HepG2 (cell line): ENCODE measurements at regions not wholly inside any gene's neighbourhood (a gene's known extent, or its start where the extent isn't known, plus 50 kb on each side); places are given as distances from the start of the nearest gene placed in this dataset.

Source experiments
- ATAC-seq: fragments of 200-7000 bp; cut with Tn5 transposase; 3 replicates; pipeline ENCODE4 v1.9.1; 2020; ENCODE audit warnings: mild to moderate bottlenecking, moderate library complexity
- BruUV-seq: library from RNA; stranded (reverse); fragments of 400-500 nt; replicated peaks from 2 replicates; lab custom pipeline; 2021; lab: Mats Ljungman, UMichigan
- CTCF ChIA-PET: fragments of 300-600 bp; formaldehyde crosslinking; extraction: SDS; loops from one replicate; lab custom pipeline; 2021; ENCODE audit warnings: low total read pairs, inconsistent platforms, low intra/inter-chr PET ratio; lab: Yijun Ruan, JAX
- POLR2A ChIA-PET: fragments of 350-600 bp; sonication (Branson Sonifier 250); formaldehyde crosslinking; loops from one replicate; lab custom pipeline; 2020; ENCODE audit warnings: antibody characterized with exemption, inconsistent platforms; lab: Yijun Ruan, JAX
- DNase-seq: peaks from one replicate; pipeline ENCODE4 v3.0.0-alpha.2; 2015; ENCODE audit warnings: low spot score
- FAIRE-seq: peaks from 3 replicates; lab custom pipeline; 2011; peaks lifted over from hg19 to GRCh38; lab: Jason Lieb, UNC
- H2AFZ ChIP-seq: one replicate; pipeline ENCODE4 v1.6.1; 2011; ENCODE audit warnings: low read length, inconsistent platforms
- H3K27ac ChIP-seq: fragments of 300-600 bp; 3 replicates; pipeline ENCODE4 v1.8.0; 2011; ENCODE audit warnings: mixed run types, mild to moderate bottlenecking, mixed read lengths, low read length, inconsistent platforms; ENCODE audit not compliant: insufficient read depth; ENCODE audit errors: extremely low read length
- H3K27me3 ChIP-seq, 2 experiments: fragments of 200-600 bp in 1 of 2; 2 replicates in 1 of 2; 3 replicates in 1 of 2; pipeline versions ENCODE4 v1.6.0 to v1.8.0; 2011; ENCODE audit warnings: low read length in 2 of 2, mild to moderate bottlenecking in 2 of 2, moderate library complexity in 2 of 2, inconsistent platforms in 1 of 2; ENCODE audit not compliant: insufficient read depth in 2 of 2, control insufficient read depth in 1 of 2
- H3K36me3 ChIP-seq, 2 experiments: fragments of 200-600 bp in 1 of 2; replicated peaks in 1 of 2; 2 replicates in 1 of 2; 3 replicates in 1 of 2; pipeline versions ENCODE4 v1.5.1 to v1.8.0; 2011; ENCODE audit warnings: low read length in 2 of 2, inconsistent platforms in 1 of 2; ENCODE audit not compliant: insufficient read depth in 2 of 2, control insufficient read depth in 1 of 2
- H3K4me1 ChIP-seq: 2 replicates; pipeline ENCODE4 v1.5.1; 2012; ENCODE audit warnings: low read length, inconsistent platforms; ENCODE audit not compliant: insufficient read depth
- H3K4me2 ChIP-seq: 2 replicates; pipeline ENCODE4 v1.6.0; 2011; ENCODE audit warnings: low read depth, low read length, inconsistent platforms
- H3K4me3 ChIP-seq, 3 experiments: fragments of 200-600 bp in 1 of 3; sonication (generic), shearing (Covaris generic) in 1 of 3; replicated peaks in 1 of 3; 2 replicates each; pipeline ENCODE4 v1.5.1; 2011 to 2016; ENCODE audit warnings: low read length in 3 of 3, inconsistent platforms in 2 of 3, low read depth in 2 of 3, mild to moderate bottlenecking in 2 of 3, control low read depth in 1 of 3, mixed read lengths in 1 of 3; ENCODE audit not compliant: insufficient read depth in 1 of 3
- H3K79me2 ChIP-seq: one replicate; pipeline ENCODE4 v1.6.1; 2011; ENCODE audit warnings: low read length, inconsistent platforms; ENCODE audit not compliant: insufficient read depth
- H3K9ac ChIP-seq: 2 replicates; pipeline ENCODE4 v1.6.0; 2011; ENCODE audit warnings: mild to moderate bottlenecking, low read depth, low read length, inconsistent platforms; ENCODE audit not compliant: insufficient read depth
- H3K9me3 ChIP-seq: 2 replicates; pipeline ENCODE4 v1.5.1; 2012; ENCODE audit warnings: mild to moderate bottlenecking, low read length
- H4K20me1 ChIP-seq: 2 replicates; pipeline ENCODE4 v1.6.0; 2011; ENCODE audit warnings: inconsistent platforms, mild to moderate bottlenecking, low read length, moderate library complexity; ENCODE audit not compliant: insufficient read depth
- HIVEP1 ChIP-seq: sonication (generic); formaldehyde crosslinking; IDR thresholded peaks from 2 replicates; pipeline ENCODE4 v1.4.0; 2020; ENCODE audit warnings: mild to moderate bottlenecking, missing genetic modification reagents
- KDM2A ChIP-seq: sonication (generic); formaldehyde crosslinking; IDR thresholded peaks from 2 replicates; pipeline ENCODE4 v1.4.0; 2020; ENCODE audit warnings: low read depth, missing genetic modification reagents, borderline replicate concordance
- KDM3A ChIP-seq: IDR thresholded peaks from 2 replicates; pipeline ENCODE4 v1.6.1; 2018; ENCODE audit warnings: low read depth, missing compliant biosample characterization
- ZBTB38 ChIP-seq: sonication (generic); formaldehyde crosslinking; IDR thresholded peaks from 2 replicates; pipeline ENCODE4 v1.5.1; 2020; ENCODE audit warnings: mild to moderate bottlenecking, missing genetic modification reagents
- ZFAT ChIP-seq: sonication (generic); formaldehyde crosslinking; conservative IDR thresholded peaks from 2 replicates; pipeline ENCODE4 v1.8.1; 2023; ENCODE audit warnings: missing genetic modification reagents, inconsistent platforms
- ZNF124 ChIP-seq: sonication (generic); formaldehyde crosslinking; IDR thresholded peaks from 2 replicates; pipeline ENCODE4 v1.4.0; 2020; ENCODE audit warnings: missing genetic modification reagents
- ZNF329 ChIP-seq: sonication (generic); formaldehyde crosslinking; IDR thresholded peaks from 2 replicates; pipeline ENCODE4 v1.9.0; 2021; ENCODE audit warnings: low read depth, mild to moderate bottlenecking, missing genetic modification reagents
- ZNF34 ChIP-seq: sonication (generic); formaldehyde crosslinking; IDR thresholded peaks from 2 replicates; pipeline ENCODE4 v1.4.0; 2020; ENCODE audit warnings: mild to moderate bottlenecking, missing genetic modification reagents, borderline replicate concordance
- ZNF614 ChIP-seq: IDR thresholded peaks from 2 replicates; pipeline ENCODE4 v1.6.1; 2018; ENCODE audit warnings: missing biosample characterization, missing genetic modification reagents, inconsistent platforms, borderline replicate concordance
- ZNF619 ChIP-seq: sonication (generic); formaldehyde crosslinking; IDR thresholded peaks from 2 replicates; pipeline ENCODE4 v1.4.0; 2020; ENCODE audit warnings: mild to moderate bottlenecking, missing genetic modification reagents
- ZNF737 ChIP-seq: sonication (generic); formaldehyde crosslinking; IDR thresholded peaks from 2 replicates; pipeline ENCODE4 v1.5.0; 2020; ENCODE audit warnings: missing genetic modification reagents, mild to moderate bottlenecking, borderline replicate concordance
- ZNF788 ChIP-seq: sonication (generic); formaldehyde crosslinking; IDR thresholded peaks from 2 replicates; pipeline ENCODE4 v1.5.0; 2020; ENCODE audit warnings: mild to moderate bottlenecking, missing genetic modification reagents, borderline replicate concordance
- WGBS: methylation state at CpG from one replicate; pipeline ENCODE4 v1.1.6; 2017; ENCODE audit warnings: low lambda C conversion rate; 5-methylcytosine and 5-hydroxymethylcytosine counted together
- in situ Hi-C: cut with HindIII; loops from 2 replicates; pipeline ENCODE4 v1.10.0; 2017; ENCODE audit warnings: low pct_unique_long_range_greater_than_20kb; ENCODE audit not compliant: extremely low pct_ligation_motif_present
- intact Hi-C: fragments of 100-400 bp; cut with micrococcal nuclease; formaldehyde crosslinking; loops from one replicate; pipeline ENCODE4 v1.10.0; 2022; ENCODE audit not compliant: unreplicated experiment
- TF ChIP-seq, protein P1 (sequence below): sonication (generic); formaldehyde crosslinking; IDR thresholded peaks from 2 replicates; pipeline ENCODE4 v1.5.1; 2020; ENCODE audit warnings: missing genetic modification reagents, mild to moderate bottlenecking, borderline replicate concordance
- TF ChIP-seq, protein P2 (sequence below): IDR thresholded peaks from 2 replicates; pipeline ENCODE4 v1.6.1; 2016
- TF ChIP-seq, protein P3 (sequence below): sonication (generic); formaldehyde crosslinking; IDR thresholded peaks from 2 replicates; pipeline ENCODE4 v1.8.0; 2022; ENCODE audit warnings: mild to moderate bottlenecking, missing genetic modification reagents, borderline replicate concordance

DNA sequence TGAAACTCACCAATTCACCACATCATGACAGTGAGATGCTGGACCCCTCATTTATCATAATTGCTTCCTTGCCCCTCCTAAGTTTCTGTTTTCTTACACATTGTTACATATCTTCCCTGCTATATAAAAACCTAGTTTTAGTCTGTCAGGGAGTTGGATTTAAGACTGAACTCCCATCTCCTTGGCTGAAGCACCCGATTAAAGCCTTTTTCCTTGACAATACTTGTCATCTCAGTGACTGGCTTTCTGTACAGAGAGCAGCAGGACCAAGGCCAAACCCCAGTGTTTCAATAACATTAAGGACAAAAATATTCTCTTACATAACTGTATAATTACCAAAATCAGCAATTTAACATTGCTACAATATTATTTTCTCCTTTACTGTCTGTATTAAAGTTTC, 928.4 kb downstream of the TMTC2 start:
- POLR2A ChIA-PET: no interaction called here
- BruUV-seq: no TSS peak
- WGBS: 0% methylated on average over 1 of the region's 1 CpG

DNA sequence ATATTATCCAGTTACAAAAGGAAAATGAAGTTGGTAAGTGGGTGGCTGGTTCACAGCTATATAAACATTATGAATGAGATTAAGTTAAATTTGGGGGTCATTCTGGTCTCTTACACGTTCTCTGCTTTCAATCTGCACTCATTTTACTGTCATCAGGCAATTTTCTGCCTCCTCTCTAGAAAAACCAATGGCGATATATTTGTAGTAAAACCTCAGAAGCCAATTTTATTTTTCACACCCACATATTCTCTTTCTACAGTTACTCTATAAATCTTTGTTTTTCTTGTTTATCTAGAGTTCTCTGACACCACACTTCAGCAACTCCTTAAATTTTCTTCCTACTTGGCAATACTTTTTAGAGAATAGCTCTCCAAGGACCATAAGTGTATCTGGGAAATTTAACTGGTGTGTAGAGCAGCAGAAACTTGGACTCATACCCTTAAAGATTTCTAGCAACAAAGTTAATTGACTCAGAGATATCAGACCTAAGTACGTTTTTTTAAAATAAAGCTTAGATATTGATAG, 926.9 kb downstream of the TMTC2 start:
- 5% methylated on average over 3 of the region's 3 CpGs for WGBS
- Histone ChIP-seq H3K4me2 (no peak overlapping the region), H3K4me1 (no peaks in the 10 kb centered on the region), H2AFZ (no peak overlapping the region), H3K9me3 (peaks cover 90% of the 10 kb centered on the region), H3K27me3 (no peaks in the 10 kb centered on the region), H3K4me3 (no peak overlapping the region), H3K9ac (no peak overlapping the region), H4K20me1 (no peaks in the 10 kb centered on the region), H3K36me3 (no peaks in the 10 kb centered on the region), H3K27ac (no peak overlapping the region), H3K79me2 (no peaks in the 10 kb centered on the region)
- ATAC-seq (no peak), DNase-seq (no peak), FAIRE-seq (no peak)
- intact Hi-C loops: no loop called here
- BruUV-seq: no TSS peak
- POLR2A ChIA-PET: no interaction called here
- in situ Hi-C loops: no loop called here
- CTCF ChIA-PET: no interaction called here
- TF ChIP-seq ZNF34 (CRISPR knock-in tag) (no peak), ZNF737 (no peak), ZNF614 (CRISPR knock-in tag) (no peak), HIVEP1 (no peak), ZNF329 (CRISPR knock-in tag) (no peak), ZNF619 (CRISPR knock-in tag) (no peak), ZNF788 (CRISPR knock-in tag) (no peak), ZFAT (no peak), KDM3A (CRISPR knock-in tag) (no peak), ZBTB38 (CRISPR knock-in tag) (no peak)
- TF ChIP-seq, protein P1, sequence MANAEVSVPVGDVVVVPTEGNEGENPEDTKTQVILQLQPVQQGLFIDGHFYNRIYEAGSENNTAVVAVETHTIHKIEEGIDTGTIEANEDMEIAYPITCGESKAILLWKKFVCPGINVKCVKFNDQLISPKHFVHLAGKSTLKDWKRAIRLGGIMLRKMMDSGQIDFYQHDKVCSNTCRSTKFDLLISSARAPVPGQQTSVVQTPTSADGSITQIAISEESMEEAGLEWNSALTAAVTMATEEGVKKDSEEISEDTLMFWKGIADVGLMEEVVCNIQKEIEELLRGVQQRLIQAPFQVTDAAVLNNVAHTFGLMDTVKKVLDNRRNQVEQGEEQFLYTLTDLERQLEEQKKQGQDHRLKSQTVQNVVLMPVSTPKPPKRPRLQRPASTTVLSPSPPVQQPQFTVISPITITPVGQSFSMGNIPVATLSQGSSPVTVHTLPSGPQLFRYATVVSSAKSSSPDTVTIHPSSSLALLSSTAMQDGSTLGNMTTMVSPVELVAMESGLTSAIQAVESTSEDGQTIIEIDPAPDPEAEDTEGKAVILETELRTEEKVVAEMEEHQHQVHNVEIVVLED (CRISPR knock-in tag): no peak
- TF ChIP-seq, protein P2, sequence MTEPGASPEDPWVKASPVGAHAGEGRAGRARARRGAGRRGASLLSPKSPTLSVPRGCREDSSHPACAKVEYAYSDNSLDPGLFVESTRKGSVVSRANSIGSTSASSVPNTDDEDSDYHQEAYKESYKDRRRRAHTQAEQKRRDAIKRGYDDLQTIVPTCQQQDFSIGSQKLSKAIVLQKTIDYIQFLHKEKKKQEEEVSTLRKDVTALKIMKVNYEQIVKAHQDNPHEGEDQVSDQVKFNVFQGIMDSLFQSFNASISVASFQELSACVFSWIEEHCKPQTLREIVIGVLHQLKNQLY: no peak
- TF ChIP-seq, protein P3, sequence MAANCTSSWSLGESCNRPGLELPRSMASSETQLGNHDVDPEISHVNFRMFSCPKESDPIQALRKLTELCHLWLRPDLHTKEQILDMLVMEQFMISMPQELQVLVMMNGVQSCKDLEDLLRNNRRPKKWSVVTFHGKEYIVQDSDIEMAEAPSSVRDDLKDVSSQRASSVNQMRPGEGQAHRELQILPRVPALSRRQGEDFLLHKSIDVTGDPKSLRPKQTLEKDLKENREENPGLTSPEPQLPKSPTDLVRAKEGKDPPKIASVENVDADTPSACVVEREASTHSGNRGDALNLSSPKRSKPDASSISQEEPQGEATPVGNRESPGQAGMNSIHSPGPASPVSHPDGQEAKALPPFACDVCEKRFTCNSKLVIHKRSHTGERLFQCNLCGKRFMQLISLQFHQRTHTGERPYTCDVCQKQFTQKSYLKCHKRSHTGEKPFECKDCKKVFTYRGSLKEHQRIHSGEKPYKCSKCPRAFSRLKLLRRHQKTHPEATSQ (CRISPR knock-in tag): no peak

More for the DNA sequence above, 928.4 kb downstream of the TMTC2 start:
- no peak overlapping the region for H2AFZ ChIP-seq
- H4K20me1 ChIP-seq: no peaks in the 10 kb centered on the region
- no peak for TF ChIP-seq KDM2A (CRISPR knock-in tag)
- TF ChIP-seq ZNF124 (CRISPR knock-in tag): peak; percentile 81; the same call in 1 of the 2 replicates
- no peak overlapping the region for H3K27ac ChIP-seq
- H3K79me2 ChIP-seq: no peaks in the 10 kb centered on the region
- H3K27me3 ChIP-seq: no peaks in the 10 kb centered on the region
- no peaks in the 10 kb centered on the region for H3K36me3 ChIP-seq
- intact Hi-C loops: no loop called here
- FAIRE-seq (no peak), ATAC-seq (no peak), DNase-seq (no peak)
- H3K4me3 ChIP-seq: no peak overlapping the region
- in situ Hi-C loops: no loop called here
- peaks cover 94% of the 10 kb centered on the region for H3K9me3 ChIP-seq
- no peaks in the 10 kb centered on the region for H3K4me1 ChIP-seq
- H3K9ac ChIP-seq: no peak overlapping the region
- CTCF ChIA-PET: no interaction called here
- no peak overlapping the region for H3K4me2 ChIP-seq
